ENCODE measurements at regions not wholly inside any gene's neighbourhood (a gene's known extent, or its start where the extent isn't known, plus 50 kb on each side); places are given as distances from the start of the nearest gene placed in this dataset.

DNA sequence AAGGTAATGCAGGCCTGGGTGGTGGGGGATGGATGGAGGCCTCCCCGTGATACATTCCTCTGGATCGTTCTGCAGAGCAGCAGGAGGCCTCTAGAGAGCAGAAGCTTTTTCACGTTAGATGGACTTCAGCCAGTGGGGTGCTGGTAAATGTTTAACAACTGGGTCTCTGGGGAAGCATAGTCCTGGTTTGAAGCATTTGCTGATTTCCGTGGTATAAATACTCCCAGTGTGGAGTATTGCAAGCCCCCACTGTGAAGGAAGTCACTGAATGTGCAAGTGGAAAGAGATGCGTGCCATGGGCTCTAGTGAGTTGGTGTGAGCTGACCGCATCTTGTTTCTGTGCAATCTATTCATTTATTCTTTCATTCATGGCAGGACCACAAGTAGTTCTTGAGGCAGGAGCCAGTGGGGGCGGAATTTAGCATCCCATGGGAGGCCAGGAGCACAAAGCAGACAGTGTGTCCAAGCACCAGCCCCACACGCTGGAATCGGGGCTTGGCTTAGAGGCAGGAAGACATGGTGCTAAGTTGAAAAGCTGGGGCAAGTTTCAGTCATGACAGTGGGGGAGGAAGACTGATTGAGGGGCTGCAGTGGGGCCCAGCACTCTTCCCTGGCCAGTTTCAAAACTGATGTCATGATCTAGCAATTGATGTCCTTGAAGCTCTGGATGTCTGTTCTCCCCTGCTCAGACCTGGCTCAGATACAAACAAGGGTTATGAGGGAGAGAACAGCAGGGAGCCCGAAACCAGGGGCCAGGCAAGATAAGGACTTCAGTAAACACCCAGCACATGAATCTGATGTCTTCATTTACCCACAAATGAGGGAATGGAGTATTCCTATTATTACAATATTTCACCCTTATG, 280.9 kb upstream of the LYZL1 start:
- H3K4me2 ChIP-seq (ENCODE audit: low read length) = no peak overlapping the region
- TF ChIP-seq, protein P1, sequence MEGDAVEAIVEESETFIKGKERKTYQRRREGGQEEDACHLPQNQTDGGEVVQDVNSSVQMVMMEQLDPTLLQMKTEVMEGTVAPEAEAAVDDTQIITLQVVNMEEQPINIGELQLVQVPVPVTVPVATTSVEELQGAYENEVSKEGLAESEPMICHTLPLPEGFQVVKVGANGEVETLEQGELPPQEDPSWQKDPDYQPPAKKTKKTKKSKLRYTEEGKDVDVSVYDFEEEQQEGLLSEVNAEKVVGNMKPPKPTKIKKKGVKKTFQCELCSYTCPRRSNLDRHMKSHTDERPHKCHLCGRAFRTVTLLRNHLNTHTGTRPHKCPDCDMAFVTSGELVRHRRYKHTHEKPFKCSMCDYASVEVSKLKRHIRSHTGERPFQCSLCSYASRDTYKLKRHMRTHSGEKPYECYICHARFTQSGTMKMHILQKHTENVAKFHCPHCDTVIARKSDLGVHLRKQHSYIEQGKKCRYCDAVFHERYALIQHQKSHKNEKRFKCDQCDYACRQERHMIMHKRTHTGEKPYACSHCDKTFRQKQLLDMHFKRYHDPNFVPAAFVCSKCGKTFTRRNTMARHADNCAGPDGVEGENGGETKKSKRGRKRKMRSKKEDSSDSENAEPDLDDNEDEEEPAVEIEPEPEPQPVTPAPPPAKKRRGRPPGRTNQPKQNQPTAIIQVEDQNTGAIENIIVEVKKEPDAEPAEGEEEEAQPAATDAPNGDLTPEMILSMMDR (IDR thresholded peaks at IDR 0.05) = no peak
- H3K9me3 ChIP-seq (ENCODE audit: control insufficient read depth, low read length) = no peaks in the 10 kb centered on the region
- no peak overlapping the region for H2AFZ ChIP-seq
- H3K4me1 ChIP-seq = no peaks in the 10 kb centered on the region
- H3K4me3 ChIP-seq (ENCODE audit: low read depth, low read length) = no peak overlapping the region
- H3K79me2 ChIP-seq = no peaks in the 10 kb centered on the region
- H3K36me3 ChIP-seq (ENCODE audit: control insufficient read depth, insufficient read depth, low read length) = no peaks in the 10 kb centered on the region
- H3K9ac ChIP-seq = no peak overlapping the region
- H3K27me3 ChIP-seq (ENCODE audit: control insufficient read depth, insufficient read depth, low read length) = no peaks in the 10 kb centered on the region
- no peak overlapping the region for H3K27ac ChIP-seq

DNA sequence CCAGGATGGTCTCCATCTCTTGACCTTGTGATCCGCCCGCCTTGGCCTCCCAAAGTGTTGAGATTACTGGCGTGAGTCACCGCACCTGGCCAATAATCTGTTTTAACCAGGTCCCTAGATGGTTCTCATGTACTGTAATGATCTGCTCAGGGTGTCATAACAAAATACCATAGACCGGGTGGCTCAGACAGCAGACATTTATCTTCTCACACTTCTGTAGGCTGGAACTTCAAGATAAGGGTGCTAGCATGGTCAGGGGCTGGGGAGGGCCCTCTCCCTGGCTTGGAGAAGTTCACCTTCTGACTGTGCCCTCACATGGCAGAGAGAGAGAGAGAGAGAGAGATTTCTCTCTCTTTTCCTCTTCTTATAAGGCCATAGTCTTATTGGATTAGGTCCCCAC, 279.4 kb upstream of the LYZL1 start:
- no peaks in the 10 kb centered on the region for H3K79me2 ChIP-seq
- H3K27me3 ChIP-seq (ENCODE audit: control insufficient read depth, insufficient read depth, low read length) = no peaks in the 10 kb centered on the region
- H3K4me1 ChIP-seq = no peaks in the 10 kb centered on the region
- no peak overlapping the region for H3K4me2 ChIP-seq (ENCODE audit: low read length)
- TF ChIP-seq, protein P1 (IDR thresholded peaks at IDR 0.05) = no peak
- H2AFZ ChIP-seq = no peak overlapping the region
- H3K9me3 ChIP-seq (ENCODE audit: control insufficient read depth, low read length) = no peaks in the 10 kb centered on the region
- no peak overlapping the region for H3K27ac ChIP-seq
- H3K4me3 ChIP-seq (ENCODE audit: low read depth, low read length) = no peak overlapping the region
- no peaks in the 10 kb centered on the region for H3K36me3 ChIP-seq (ENCODE audit: control insufficient read depth, insufficient read depth, low read length)
- no peak overlapping the region for H3K9ac ChIP-seq

DNA sequence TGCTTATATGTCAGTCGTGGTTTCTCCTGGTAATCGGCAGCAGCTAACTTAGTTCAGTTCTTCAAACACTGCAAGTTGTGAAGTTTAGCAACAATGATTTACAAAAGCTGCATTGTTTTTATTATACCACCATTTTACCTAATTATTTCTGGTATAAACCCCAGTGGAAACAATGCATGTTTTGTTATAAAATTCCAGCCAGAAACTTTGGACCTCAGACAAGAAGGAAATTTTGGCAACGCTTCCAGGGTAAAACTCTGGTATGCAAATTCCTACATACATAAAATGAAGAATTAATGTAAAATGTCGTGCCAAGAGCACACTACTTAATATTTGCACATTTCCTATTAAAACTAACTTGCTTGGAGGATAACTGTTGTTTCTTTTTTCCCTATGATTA, 277.4 kb upstream of the LYZL1 start:
- H3K4me1 ChIP-seq = no peaks in the 10 kb centered on the region
- no peaks in the 10 kb centered on the region for H3K79me2 ChIP-seq
- H3K27me3 ChIP-seq (ENCODE audit: control insufficient read depth, insufficient read depth, low read length) = no peaks in the 10 kb centered on the region
- no peak overlapping the region for H2AFZ ChIP-seq
- no peak overlapping the region for H3K27ac ChIP-seq
- no peak overlapping the region for H3K9ac ChIP-seq
- no peak overlapping the region for H3K4me2 ChIP-seq (ENCODE audit: low read length)
- TF ChIP-seq, protein P1 (IDR thresholded peaks at IDR 0.05) = no peak
- H3K4me3 ChIP-seq (ENCODE audit: low read depth, low read length) = no peak overlapping the region
- H3K9me3 ChIP-seq (ENCODE audit: control insufficient read depth, low read length) = no peaks in the 10 kb centered on the region
- no peaks in the 10 kb centered on the region for H3K36me3 ChIP-seq (ENCODE audit: control insufficient read depth, insufficient read depth, low read length)

DNA sequence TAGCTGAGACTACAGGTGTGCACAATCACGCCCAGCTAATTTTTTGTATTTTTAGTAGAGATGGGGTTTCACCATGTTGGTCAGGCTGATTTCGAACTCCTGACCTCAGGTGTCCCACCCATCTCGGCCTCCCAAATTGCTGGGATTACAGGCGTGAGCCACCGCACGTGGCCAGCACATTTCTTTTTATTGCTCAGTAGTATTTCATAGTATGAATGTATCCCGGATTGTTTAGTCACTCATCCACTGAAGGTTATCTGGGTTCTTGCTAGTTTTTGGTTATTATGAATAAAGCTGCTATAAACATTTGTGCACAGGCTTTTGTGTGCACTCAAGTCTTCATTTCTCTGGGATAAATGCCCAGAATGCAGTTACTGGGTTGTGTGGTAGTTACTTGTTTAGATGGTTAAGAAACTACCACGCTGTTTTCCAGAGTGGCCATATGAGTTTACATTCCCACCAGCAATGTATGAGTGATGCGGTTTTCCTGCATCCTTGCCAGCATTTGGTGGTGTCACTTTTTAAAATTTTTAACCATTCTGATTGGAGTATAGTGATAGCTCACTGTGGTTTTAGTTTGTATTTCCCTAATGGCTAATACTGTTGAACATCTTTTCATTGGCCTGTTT, 275.8 kb upstream of the LYZL1 start:
- TF ChIP-seq, protein P1 (IDR thresholded peaks at IDR 0.05) = no peak
- Histone ChIP-seq H3K36me3 (ENCODE audit: control insufficient read depth, insufficient read depth, low read length) (no peaks in the 10 kb centered on the region), H3K9me3 (ENCODE audit: control insufficient read depth, low read length) (no peaks in the 10 kb centered on the region), H3K79me2 (no peaks in the 10 kb centered on the region), H3K27ac (no peak overlapping the region), H3K4me3 (ENCODE audit: low read depth, low read length) (no peak overlapping the region), H3K4me2 (ENCODE audit: low read length) (no peak overlapping the region), H2AFZ (no peak overlapping the region), H3K27me3 (ENCODE audit: control insufficient read depth, insufficient read depth, low read length) (no peaks in the 10 kb centered on the region), H3K9ac (no peak overlapping the region), H3K4me1 (no peaks in the 10 kb centered on the region)
